EL (cell line): ENCODE measurements at regions not wholly inside any gene's neighbourhood (a gene's known extent, or its start where the extent isn't known, plus 50 kb on each side); places are given as distances from the start of the nearest gene placed in this dataset.
"Not testable (repeated sequence)": the region's sequence is repeated elsewhere in the genome, so short reads cannot be mapped to it uniquely, and the experiment has no call there.

Experiments
- DNase-seq: peaks from one replicate; pipeline ENCODE4 v3.0.0-alpha.2; 2016

- DNase-seq, result no peak
Measured at GRCh38 chr13:39982745-39983144, 327.3 kb downstream of the COG6 start.

- no peak for DNase-seq
Measured at GRCh38 chr13:39985071-39985470, 329.6 kb downstream of the COG6 start.

GRCh38 chr13:39988351-39988750 is 332.9 kb downstream of the COG6 start:
- DNase-seq, result no peak

DNA sequence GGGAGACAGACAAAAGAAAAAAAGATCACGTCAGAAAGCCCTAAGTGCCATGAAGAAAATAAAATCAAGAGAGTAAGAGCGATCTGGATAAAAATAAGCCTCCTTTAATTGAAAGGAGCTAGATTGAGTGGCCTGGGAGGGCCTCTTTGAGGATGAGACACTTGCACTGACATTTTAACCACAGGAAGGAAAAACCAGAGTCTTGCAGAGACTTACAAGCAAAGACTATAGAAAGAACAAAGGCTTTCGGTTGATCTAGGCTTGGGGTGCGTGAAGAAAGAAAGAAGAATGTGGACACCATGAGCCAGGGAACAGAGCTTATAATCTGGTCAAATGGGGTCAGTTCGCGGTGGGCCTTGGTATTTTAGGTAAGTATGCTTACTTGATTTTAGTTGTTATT is 342.7 kb downstream of the COG6 start:
- no peak for DNase-seq

DNA sequence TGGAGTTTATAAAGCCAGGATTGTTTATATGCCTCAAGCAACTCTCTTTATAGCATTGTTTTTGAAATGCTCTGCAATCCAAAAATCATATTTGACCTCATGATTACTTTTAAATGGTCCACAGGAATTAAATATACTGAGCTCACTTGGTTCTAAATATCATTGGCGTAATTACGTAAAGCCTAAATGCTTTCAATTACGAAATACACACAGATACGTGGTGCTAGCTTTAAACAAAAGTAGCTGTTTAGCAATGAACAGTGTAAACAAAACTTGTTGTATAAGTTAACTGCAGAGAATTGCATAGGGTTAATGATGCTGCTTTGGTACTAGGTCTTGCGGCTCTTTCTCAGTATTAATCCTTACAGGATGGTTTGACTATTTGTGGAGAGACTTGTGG is 346.6 kb downstream of the COG6 start:
- DNase-seq, result no peak

- DNase-seq, result no peak
Measured at GRCh38 chr13:40013554-40013953, 358.1 kb downstream of the COG6 start.

- no peak for DNase-seq
Measured at GRCh38 chr13:40016953-40017660, 361.6 kb downstream of the COG6 start.

GRCh38 chr13:40017662-40018262 is 362.3 kb downstream of the COG6 start:
- DNase-seq, result no peak

DNA sequence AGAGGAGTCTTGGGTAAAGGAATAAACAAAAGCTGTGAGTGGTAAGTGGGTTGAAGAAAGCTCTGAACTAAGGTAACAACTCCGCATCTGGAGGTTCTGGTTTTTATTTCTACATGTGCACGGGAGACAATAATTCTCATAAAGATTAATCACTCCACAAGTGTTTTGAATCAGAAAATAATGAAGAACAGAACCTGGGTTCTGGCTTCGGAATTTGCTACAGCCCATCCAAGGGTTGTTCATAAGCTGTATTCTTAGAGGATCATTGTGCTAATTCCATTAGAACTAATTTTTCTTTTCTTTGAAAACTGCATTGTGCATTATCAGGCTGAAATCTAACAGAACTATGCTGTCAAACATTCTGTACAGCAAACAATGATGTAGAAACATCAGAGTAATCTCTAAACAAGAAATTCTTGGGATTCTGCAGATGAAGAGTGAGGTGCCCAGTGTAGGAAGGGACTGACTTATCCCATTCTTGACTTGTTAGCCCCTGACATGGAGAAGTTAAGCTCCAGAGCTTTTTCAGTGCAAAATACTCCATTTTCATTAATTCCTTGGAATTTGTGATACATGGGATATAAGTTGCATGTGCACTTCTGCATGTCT is 368.2 kb downstream of the COG6 start:
- DNase-seq, result no peak

DNA sequence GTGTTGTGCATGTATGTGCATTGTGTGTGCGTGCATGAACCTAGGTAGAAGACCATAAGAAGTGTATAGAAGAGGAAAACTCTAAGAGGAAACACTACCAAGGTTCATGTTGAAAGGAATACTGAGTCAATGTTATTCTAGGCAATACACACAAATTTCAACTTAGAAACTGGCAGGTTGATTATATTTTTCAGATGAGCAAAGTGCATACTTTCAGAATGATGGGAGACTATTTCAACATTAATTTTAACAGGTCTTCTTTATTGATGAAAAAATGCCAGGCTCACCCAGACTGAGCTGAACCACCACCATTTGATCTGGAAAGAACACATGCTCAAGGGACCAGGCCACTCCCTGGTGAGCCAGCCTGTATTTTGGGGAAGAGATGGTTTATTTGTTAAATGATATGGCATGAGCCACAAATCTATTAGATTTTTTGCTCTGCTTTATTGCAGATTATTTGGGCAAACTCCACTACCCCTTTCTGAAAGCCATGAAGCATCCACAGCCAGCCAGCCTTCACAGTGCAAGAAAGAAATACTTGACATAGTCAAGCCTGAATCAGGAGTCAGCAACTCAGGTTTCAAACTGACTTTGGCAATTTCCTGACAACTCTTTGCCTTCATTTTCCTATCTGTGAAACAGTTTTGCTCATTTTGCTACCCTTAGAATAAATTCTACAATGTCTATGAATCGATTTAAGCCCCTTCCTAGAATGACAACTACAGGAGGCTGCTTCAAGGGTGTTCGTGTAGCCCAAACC is 368.9 kb downstream of the COG6 start:
- no peak for DNase-seq

GRCh38 chr13:40024967-40025714 is 369.7 kb downstream of the COG6 start:
- DNase-seq, result no peak

GRCh38 chr13:40026174-40026585 is 370.7 kb downstream of the COG6 start:
- no peak for DNase-seq

DNA sequence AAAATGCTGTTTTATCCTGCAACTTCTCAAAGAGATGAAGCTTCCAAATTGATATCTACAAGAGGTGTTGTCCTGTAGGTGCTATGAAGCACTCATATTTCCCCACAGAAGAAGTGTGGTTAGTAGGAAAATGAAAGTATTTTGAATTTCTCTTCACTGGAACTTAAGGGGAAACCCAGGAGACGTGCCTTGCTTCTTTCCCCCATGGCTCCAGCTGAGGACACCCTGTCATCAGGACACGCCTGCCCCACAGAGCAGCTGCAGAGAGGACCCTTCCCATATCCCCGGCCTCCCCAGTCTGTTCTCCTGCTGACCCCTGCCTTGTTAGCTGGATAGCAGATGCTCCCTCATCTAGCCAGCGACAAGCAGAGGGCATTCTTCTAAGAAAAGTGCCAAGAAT is 371.3 kb downstream of the COG6 start:
- DNase-seq, result no peak

GRCh38 chr13:40028446-40028845 is 373.0 kb downstream of the COG6 start:
- no peak for DNase-seq

DNA sequence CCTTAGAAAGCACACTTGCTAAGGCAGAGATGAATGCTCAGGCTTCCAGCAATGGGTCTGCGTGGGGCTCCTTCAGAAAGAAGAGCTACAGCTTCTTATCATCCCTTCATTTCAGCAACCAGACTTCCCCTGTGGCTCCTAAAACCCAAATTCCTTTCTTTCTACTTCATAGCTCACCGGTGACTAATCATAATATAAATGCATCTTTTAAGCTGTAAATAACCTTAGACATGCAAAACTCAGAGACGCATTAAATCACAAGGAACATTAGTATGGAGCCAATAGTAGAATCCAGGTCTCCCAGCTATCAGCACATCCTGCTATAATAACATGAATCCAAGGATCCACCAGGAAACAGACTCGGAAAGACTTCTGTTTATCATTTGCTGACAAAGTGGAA is 375.6 kb downstream of the COG6 start:
- DNase-seq, result peak; percentile 80

- no peak for DNase-seq
Measured at GRCh38 chr13:40039061-40039460, 383.6 kb downstream of the COG6 start.

GRCh38 chr13:40042991-40043390 is 387.5 kb downstream of the COG6 start:
- DNase-seq, result no peak

DNA sequence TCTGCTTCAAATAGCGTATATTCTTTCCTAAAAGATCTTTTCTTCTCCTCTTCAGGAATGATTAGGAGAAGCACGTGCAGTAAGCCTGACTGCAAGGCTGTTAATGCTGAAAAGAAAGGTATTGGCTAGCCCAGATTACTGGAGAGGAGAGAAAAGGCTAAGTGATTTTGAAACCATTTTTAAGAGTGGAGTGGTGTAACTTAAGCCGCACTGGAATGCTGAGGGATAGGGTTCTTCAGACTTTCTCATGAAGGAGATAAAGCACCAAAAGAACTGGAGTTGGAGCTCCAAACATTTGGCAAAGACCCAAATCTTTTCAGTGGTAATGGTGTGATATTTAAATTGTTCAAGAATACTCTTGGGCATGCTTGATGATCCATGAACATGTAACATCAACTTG is 388.3 kb downstream of the COG6 start:
- DNase-seq, result no peak

DNA sequence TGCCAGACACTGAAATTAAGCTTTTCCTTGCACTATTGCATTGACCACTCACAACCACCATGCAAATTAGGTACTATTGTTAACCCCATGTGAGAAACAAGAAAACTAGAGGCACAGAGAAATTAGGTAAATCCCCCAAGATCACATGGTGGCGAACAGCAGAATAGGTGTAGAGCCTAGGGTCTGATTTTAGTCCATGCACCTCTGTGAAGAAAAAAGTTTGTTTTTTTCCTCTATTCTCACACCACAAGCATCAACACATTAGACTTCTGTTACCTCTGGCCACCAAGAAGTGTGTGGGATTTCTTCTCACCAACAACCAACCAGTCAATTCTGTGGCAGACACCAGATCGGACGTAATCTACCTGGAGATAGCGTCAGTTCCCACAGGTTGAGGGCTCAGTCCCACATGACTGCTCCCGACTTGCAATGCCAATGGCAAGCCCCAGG is 391.9 kb downstream of the COG6 start:
- no peak for DNase-seq

DNA sequence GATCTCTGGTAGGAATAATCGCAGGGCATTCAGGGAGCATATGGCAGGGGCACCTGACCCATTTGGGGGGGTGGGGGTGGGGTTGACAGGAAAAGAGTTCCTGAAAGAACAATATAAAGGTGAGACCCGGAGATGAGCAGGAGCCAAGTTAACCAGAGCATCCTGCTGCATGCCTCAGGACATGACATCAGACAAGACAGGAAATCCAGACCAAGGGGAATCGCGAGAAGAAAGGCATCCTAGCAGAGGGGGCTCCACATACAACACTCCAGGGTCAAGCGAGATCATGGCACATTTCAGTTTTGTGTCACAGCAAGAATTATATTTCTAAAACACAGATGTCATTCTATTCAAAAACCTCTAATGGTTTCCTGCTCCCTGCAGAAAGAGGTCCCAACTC is 393.1 kb downstream of the COG6 start:
- no peak for DNase-seq

GRCh38 chr13:40052954-40053353 is 397.5 kb downstream of the COG6 start:
- DNase-seq, result no peak

DNA sequence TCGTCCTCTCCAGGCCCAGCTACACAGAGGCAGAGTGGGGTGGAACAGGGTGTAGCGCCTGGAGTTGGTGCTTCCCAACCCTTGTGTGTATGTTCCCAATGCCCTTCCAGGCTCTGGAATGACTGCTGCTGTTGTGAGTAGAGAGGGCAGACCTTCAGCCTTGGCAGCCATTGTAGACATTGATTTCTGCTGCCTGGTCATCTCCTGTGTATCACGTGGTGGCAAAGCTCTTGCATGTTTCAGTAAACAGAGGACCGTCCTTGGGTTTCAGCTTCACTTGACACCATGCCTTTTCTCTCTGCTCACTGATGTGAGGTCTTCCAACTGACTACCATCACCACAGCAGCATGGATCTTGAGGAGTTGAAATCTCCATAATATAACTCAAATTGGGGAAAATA is 397.9 kb downstream of the COG6 start:
- no peak for DNase-seq

- DNase-seq, result not testable (repeated sequence)
Measured at GRCh38 chr13:40054422-40054821, 399.0 kb downstream of the COG6 start.
